GM19239 (cell line): ENCODE measurements at regions not wholly inside any gene's neighbourhood (a gene's known extent, or its start where the extent isn't known, plus 50 kb on each side); places are given as distances from the start of the nearest gene placed in this dataset.

Experiments
- DNase-seq: peaks from one replicate; pipeline ENCODE4 v3.0.0; 2011; ENCODE audit warnings: low spot score; ENCODE audit not compliant: insufficient read length
- FAIRE-seq: peaks from 2 replicates; lab custom pipeline; 2011; peaks lifted over from hg19 to GRCh38; lab: Jason Lieb, UNC

DNA sequence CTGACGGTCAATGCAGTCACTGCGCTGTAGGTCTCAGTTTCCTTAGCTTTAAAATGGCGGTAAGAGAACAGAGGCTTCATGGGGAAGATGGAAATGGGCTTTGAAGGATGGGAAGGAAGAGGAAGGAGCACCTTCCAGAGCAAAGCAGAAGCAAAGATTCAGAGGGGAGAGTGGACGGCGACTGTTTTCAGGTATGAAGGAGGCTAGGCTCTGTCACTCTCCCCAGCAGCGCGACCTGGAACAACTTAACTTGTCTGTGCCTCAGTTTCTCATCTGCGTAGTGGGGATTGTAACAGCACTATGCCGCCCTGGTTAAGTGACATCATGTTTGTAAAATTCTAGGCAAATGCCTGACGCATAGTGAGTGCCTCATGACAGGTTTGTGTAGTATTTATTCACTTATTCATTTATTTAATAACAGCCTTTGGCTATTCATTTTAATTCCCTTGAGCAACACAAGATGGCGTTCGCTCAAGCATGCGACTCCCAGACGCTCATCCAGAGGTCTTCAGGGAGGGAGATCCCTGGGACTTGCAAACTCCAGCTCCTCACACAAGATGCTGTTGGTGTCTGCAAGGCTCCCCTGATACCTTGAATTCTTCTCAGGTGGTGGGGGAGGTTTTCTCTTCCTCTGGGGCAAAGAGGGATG is 336.3 kb downstream of the DYSF start:
- no peak for FAIRE-seq

DNA sequence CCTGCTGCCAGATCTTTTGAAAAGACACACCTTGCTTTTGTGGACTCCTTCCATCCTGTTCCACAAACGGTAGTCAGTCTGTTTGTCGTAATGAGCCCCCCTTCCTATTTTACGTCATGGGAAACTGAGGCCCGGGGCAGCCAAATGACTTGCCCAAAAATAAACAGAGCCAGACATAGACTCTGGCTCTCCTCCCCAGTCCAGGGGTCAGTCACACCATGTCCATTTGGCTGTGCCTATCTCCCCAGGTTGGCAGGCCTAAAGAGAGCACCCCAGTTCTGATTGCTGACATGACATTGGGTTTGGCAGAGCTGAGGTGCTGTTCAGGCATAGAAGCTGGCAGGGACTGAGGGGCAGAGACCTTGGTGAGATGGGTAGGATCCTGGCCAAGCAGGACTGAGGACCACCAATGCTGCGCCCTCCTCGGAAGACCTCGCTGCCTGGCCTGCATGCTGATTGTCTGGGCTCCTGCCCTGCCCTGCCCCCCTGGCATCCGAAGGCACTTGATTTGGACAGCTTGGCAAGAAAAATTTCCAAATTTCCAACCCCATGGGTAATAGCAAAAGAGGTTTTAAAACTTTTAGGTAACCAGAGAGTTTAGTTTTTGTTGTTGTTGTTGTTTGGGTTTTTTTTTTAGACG is 335.4 kb downstream of the DYSF start:
- FAIRE-seq: no peak
- DNase-seq: no peak

More for the DNA sequence above, 336.3 kb downstream of the DYSF start:
- no peak for DNase-seq

DNA sequence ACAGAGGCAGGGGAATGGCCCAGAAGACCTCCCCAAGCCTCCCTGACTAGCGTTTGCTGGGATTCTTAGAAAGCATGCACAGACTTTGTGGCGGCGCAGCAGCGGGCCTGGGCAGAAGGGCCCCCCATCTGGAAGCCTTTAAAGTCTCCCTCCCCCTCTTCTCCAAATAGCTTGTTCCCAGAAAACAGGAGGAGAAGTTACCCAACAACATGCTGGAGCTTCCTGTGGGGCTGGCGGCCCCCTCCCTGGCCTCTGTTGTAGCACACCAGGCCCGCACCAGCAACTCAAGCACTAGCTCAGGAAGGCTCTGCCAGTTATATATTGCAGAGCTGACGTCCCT is 334.8 kb downstream of the DYSF start:
- FAIRE-seq (no peak), DNase-seq (no peak)

DNA sequence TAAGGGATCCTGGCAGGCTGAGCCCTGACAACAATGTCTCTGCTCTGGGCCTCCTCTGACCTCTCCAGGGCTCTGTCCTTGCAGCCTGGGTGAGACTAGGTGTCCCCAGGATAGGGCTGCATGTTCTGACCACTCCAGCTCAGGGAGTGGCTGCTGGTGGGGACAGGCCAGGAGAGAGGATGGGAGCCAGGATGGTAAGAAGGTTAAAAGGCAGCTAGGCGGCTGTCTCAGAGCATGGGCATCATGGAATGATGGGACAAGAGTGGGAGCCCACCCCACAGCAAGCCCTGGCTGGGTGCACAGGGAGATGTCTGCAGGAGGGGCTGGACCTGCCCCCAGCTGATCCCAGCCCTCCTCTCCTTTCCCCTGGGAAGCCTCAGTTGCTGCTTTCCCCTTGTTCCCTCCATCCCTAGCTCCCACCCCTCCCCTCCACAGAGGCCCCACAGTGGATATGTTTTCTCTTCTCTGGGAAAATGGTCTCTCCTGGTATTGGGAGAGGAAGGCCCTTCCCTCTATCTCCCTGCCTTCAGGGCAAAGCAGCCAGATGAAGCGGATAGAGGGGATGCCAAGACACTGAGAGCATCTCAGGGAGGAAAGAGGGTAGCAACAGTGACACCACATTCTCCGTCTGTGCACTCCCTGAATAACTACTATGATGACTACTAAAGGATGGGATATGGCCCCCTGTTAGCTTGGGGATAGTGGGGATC is 334.3 kb downstream of the DYSF start:
- no peak for FAIRE-seq
- DNase-seq: no peak

DNA sequence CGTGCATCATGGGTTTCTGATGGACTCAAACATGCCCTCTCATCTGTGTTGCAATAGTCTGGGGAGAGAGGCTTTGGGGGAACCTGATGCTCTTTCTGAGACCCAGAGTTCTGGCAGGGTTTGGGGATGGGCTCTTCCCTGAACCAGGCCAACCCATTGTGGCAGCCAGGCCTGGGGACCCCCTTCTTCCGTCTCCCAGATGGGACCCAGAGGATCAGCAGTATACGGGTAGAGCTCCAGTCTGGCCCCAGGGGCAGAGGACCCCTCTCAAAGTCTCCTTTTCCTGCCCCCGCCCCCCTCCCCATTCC is 333.7 kb downstream of the DYSF start:
- no peak for DNase-seq
- FAIRE-seq: no peak

DNA sequence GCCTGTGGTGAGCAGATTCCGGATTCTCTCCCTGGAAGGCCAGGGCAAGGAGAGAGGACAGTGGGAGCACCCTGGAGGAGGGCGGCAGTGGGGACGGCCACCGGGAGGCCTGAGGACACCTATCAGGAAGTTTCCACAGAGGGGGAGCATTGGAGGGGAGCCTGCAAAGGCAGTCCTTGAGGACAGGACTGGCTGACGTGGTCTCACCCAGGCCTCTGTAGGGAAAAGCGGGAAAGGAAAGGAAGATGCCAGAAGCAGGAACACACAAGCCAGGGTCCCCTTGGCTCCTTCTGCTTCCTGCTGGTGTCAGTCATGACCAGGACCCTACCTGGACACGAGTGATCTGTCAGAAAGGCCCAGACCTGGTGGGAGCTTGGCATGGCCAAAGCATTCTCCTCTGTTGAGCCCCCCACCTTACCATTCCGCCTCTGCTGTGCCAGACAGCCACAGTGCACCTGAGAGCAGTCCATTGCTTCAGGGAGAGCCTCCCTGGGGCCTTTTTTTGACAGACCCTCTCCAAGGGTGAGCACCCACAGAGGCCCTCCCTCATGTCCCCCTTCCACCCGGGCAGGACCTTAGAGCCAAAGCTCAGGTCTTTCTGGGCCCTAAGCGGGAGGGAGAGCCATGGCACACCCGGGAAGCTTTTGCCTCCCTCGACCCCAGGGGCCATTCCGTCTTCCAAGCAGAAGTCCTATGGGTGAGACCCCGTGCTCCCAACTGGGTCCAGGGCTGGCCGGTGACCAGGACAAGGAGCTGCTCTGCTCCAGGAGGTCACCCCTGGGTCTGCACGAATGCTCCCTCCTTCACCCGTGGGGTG is 333.1 kb downstream of the DYSF start:
- DNase-seq: no peak
- FAIRE-seq: no peak

DNA sequence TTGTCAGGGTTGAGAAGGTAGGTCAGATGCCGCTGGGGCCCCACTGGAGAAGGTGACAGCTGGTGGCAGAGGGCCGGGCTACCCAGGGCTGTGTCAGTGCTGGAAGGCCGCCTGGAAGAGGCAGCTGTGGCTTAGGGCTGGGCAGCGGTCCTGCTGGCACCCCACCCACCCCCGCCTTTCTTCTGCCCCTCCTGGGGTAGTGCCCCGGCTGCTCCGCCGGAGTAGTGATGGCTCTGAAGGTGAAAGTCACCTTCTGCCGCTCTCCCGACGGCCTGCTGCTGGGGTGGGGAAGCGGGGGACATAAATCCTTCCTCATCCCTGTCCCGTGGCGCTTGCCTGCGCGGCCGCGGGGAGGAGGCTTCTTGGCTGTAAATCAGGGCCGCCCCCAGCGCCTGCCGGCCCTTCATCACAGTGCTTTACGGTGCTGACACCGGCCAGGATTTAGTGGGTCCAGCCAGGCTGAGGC is 332.2 kb downstream of the DYSF start:
- DNase-seq (no peak), FAIRE-seq (no peak)

DNA sequence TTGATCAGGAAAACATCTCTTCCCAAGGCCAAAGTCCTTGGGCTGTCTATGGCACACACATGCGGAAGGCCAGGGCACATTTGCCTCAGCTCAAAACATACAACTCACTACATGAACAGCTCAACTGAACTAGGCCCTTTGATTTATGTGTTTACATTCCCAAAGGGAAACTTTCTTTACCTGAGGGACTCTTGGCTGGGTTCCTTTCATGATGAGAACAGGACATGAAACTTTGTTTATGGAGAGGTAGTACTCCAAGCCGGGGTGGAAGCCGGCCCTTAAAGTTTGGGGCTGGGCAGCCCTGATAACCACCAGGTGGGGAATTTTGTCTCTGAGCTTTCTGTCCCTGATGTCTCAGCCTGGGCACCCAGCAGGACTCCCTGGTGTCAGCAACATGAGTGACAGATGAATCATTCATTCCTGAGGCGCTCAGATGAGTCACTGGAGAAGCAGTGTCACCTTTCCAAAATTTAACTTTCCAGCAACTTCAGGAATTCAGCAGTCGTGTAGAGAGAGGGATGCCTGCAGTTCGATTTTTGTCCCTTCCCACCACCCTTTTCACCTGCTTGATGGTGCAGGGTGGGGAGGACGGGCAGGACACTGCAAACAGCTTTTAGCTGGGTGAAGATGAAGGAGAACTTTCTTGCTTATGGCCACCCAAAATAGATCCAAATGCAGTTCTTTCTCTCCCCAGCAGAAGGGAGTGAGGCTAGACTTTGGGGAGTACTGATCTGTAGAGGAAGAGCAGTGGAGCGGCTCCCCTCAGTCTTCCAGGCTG is 331.6 kb downstream of the DYSF start:
- FAIRE-seq: no peak
- DNase-seq: no peak

DNA sequence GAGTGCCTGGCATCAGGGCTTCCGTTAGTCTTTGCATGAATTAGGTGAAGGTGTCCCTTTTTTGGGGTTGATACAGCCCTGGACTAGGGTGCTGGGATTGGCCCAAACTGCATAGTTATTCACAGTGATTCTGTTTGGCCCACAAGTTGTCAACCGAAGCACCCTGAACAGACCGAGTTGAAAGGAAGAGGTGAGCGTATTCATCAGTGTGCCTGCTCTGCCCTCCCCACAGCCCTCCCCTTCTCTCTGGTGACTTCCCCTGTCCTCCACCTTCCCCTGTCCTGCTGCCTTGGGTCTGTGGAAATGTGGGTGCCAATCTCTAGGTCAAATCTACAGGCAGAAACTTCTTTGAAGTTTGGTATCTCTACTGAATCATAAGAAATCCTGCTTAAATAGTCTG is 330.5 kb downstream of the DYSF start:
- DNase-seq (no peak), FAIRE-seq (no peak)

DNA sequence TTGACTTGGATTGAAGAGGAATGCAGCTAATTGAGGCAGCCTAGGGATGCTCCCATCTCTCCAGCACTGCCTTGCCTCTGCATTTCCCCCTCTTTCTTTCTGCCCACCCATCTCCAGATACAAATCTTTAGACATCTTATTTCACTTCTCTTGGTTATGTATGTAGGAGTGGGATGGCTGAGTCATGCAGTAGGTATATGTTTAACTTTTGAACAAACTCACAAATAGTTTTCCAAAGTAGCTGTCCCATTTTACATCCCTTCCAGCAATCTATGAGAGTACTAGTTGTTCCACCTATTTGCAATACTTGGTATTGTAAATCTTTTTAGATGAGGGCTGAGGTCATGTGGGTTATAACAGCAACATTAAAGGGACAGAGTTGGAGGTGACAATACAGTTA is 329.9 kb downstream of the DYSF start:
- no peak for DNase-seq
- FAIRE-seq: no peak

DNA sequence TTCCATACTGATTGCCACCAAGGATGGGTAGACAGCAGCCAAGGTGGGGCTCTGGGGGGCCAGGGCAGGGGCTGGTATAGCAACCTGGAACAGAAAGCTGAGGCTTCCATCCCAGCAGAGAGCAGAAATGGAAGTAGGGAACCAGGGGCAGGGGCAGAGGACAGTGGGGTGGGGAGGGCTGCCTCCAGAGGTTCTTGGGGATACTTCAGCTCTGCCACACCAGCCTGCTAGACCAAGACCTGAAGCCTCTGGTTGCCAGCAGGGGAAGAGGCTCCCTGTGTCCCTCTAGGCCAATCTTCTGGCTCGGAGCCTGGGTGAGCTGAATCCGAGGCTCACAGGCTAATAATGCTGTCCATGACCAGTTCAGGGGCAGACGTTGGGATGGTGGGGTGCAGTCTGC is 329.0 kb downstream of the DYSF start:
- FAIRE-seq (no peak), DNase-seq (no peak)

DNA sequence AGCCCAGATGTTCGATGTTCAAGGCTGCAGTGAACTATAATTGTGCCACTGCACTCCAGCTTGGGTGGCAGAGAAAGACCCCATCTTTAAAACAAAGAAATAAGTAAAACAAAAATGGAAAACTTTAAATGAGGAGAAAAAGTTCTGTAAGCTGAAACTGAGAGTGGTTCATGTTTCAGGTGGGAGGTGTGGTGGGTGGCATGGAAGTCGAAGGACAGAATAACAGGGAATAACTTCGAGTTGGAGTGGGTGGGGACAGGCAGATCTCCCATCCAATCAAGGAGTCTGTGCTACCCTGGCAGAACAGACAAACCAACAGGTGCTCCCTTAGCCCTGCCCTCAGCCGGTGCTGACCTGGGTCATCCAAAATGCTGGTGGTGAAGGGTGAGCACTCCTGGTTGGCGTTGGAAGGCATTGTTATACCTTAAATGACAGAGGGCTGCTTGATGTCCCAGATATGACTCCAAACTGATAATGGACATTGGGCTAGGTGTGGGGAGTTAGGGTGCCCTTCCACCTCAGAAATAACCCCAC is 328.4 kb downstream of the DYSF start:
- no peak for DNase-seq
- no peak for FAIRE-seq

DNA sequence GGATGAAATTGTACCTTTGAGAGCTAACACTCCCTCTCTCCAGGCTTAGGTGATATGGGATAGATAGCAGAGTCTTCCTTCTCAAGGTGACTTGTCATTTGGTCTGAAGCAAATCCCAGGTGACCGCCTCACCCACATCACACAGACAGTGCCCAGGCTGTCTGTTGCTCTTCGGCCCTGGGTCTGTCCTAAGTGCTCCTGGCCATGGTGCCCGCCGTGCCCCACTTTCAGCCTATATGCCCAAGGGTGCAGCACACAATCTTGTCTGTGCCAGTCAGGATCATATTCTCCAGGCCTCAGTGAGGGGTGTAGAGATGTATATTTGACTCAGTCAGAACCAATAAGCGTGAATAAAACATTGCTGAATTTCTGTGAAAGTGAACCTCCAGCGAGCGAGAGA is 326.8 kb downstream of the DYSF start:
- DNase-seq (no peak), FAIRE-seq (no peak)

DNA sequence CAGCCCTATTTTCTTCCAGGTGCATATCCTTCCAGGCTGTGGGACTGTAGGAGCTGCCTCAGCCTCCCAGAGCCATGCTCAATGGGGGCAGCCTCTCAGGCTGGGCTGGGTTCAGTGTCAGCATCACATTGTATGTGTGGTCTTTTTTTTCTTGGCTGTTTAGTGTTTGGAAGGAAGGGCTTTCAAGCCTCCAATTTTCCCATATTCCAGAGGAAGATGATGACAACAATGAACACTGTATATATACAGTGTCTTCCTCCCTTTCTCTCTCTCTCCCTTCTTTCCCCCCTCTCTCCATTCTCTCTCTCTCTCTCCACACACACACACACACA is 326.4 kb downstream of the DYSF start:
- no peak for FAIRE-seq
- DNase-seq: no peak

DNA sequence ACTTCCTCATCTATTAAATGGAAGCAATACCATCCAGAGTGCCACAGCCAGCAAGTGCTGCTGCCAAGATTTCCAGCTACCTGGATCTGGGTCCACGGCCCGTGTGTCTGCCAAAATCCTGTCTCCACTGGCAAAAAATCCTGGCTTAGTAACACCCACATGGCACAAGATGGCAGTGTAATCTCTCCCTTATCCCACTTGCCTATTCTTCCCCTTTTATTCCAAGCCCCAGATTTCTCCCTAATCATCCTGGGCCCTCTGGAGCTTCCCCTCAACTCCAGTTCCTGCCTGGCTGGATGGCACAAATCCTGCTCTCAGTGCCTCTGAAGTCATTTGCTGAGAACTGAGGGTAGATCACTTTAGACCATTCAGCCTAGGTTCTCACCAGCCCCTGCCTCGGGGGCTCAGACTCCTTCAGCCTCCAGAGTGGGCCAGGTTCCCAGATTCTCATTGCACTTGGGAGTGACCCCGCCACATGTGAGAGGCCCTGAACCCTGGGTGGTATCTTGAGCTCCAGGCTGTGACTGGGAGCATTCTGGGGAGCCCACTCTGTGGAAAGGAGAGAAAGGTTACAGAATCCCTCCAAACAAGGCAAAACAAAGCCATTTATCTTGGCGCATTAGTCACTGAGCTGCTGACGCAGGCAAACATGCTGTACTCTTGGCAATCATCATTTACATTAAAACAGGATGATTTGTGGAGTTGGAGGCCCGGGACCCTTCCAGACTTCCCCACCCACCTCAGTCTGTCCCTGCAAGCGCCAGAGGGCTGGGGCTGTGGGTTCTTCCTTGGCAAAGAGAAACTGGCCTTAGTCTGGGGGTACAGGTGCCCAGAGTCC is 325.8 kb downstream of the DYSF start:
- DNase-seq (no peak), FAIRE-seq (no peak)

DNA sequence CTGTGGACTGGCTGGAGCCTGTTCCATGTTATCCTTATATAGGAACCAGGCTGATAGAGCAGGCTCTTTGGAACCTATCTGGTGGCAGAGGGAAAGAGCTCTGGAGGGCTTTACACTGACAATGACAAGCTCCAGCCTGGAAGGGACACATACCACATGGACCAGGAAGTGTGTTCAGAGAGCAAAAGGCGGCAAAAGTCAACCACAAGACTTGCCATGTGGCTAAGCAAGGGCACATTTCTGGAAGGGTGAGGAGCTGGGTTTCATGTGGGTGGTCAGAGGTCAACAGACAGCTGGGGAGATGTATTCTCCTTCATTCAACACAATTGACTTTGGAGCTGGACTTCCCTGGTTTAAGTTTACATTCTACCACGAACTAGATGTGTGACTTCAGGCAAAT is 325.2 kb downstream of the DYSF start:
- FAIRE-seq: no peak

DNA sequence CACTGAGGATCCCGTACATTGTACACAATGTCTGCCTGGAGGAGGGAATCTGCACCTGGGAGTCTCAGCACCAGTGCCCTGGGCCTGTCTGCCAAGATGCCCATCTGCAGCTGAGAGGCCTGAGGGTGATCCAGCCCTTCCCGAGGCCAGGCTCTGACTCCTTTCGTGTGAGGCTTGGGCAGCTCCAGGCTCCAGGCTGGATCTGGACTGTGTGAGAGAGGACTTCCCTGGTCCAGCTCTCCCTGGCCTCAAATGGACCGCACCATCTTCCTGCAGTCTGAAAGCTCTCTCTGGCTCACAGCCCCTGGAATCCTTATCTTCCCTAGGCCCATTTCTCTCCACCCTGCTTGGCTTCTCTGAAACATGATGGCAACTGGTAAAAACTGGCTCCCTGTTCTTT is 324.6 kb downstream of the DYSF start:
- DNase-seq (no peak), FAIRE-seq (no peak)

More for the DNA sequence above, 325.2 kb downstream of the DYSF start:
- DNase-seq: no peak

DNA sequence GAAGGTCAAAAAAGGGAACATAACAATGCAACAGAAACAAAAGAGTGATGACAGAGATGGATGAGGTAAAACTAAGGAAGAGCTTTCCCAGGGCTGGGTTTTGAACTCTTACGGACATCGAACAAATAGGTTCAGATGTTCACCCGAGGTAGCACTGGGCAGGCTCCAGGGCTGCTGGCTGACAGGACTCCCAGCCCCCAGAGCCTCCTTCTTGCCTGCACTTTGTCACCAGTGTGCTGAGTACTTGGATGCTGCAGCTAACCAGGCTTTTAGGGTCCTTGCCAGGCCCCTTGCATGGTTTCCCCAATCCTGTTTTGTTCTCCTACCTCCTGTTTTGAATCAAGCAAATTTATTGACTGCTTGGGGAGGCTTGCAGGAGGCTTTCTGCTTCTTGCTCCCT is 322.9 kb downstream of the DYSF start:
- DNase-seq (no peak), FAIRE-seq (no peak)

DNA sequence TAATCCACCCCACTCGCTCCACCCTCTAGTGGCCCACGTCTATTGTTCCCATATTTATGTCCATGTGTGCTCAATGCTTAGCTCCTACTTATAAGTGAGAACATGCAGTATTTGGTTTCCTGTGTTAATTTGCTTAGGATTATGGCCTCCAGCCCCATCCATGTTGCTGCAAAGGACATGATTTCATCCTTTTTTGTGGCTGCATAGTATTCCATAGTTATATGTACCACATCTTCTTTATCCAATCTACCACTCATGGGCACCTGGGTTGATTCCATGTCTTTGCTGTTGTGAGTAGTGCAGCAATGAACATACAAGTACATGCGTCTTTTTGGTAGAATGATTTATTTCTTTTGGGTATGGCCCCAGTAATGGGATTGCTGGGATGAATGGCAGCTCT is 319.9 kb downstream of the DYSF start:
- FAIRE-seq (no peak), DNase-seq (no peak)
